B cell (primary cell): ENCODE measurements at regions not wholly inside any gene's neighbourhood (a gene's known extent, or its start where the extent isn't known, plus 50 kb on each side); places are given as distances from the start of the nearest gene placed in this dataset.

Experiments
- ATAC-seq: fragments of 200-7000 bp; cut with Tn5 transposase; one replicate; pipeline ENCODE4 v1.10.0; 2021; ENCODE audit warnings: low read depth, mild to moderate bottlenecking, moderate number of reproducible peaks, moderate library complexity
- CTCF ChIA-PET: fragments of 350-600 bp; sonication (Branson Sonifier 250); formaldehyde crosslinking; loops from one replicate; lab custom pipeline; 2021; ENCODE audit warnings: antibody characterized with exemption, inconsistent platforms; lab: Charles Lee
- POLR2A ChIA-PET: fragments of 350-600 bp; sonication (Branson Sonifier 250); formaldehyde crosslinking; loops from one replicate; lab custom pipeline; 2021; ENCODE audit warnings: antibody characterized with exemption; lab: Charles Lee
- DNase-seq: peaks from one replicate; pipeline ENCODE4 v3.0.0; 2013
- H2AFZ ChIP-seq: 2 replicates; pipeline ENCODE4 v1.6.1; 2012; ENCODE audit warnings: mild to moderate bottlenecking, low read depth, low read length; ENCODE audit not compliant: insufficient read depth, poor library complexity, severe bottlenecking
- H3K27ac ChIP-seq, 2 donors: 1 replicate in 1 of 2; 2 replicates in 1 of 2; pipeline ENCODE4 v1.5.1; 2012 to 2013; ENCODE audit warnings: low read length in 2 of 2, mild to moderate bottlenecking in 2 of 2, moderate library complexity in 1 of 2
- H3K27me3 ChIP-seq, 4 experiments: fragments of 200-600 bp in 1 of 4; sonication (generic) in 1 of 4; replicated peaks in 1 of 4; 1 replicate in 2 of 4; 2 replicates in 2 of 4; pipeline versions ENCODE4 v1.6.1 to v1.7.0; 2013 to 2016; ENCODE audit warnings: low read length in 3 of 4, mild to moderate bottlenecking in 2 of 4, mixed read lengths in 1 of 4, moderate library complexity in 1 of 4; ENCODE audit not compliant: insufficient read depth in 4 of 4, control insufficient read depth in 3 of 4; ENCODE audit errors: control extremely low read depth in 1 of 4
- H3K36me3 ChIP-seq, 2 experiments: replicated peaks in 1 of 2; 1 replicate in 1 of 2; 2 replicates in 1 of 2; pipeline versions ENCODE4 v1.6.1 to v1.7.1; 2013; ENCODE audit warnings: low read length in 1 of 2; ENCODE audit not compliant: insufficient read depth in 2 of 2, control insufficient read depth in 1 of 2; ENCODE audit errors: control extremely low read depth in 1 of 2, extremely low read depth in 1 of 2
- H3K4me1 ChIP-seq, 2 donors: fragments of 200-600 bp in 1 of 2; sonication (generic) in 1 of 2; 1 replicate in 1 of 2; 2 replicates in 1 of 2; pipeline versions ENCODE4 v1.5.1 to v1.6.1; 2013 to 2017; ENCODE audit warnings: low read length in 2 of 2; ENCODE audit not compliant: control insufficient read depth in 2 of 2, insufficient read depth in 2 of 2
- H3K4me2 ChIP-seq: replicated peaks from 2 replicates; pipeline ENCODE3; 2012; ENCODE audit warnings: mild to moderate bottlenecking, low read depth, low read length; ENCODE audit not compliant: poor library complexity, severe bottlenecking
- H3K4me3 ChIP-seq, 5 experiments: fragments of 200-600 bp in 1 of 5; sonication (generic) in 1 of 5; 1 replicate in 3 of 5; 2 replicates in 2 of 5; pipeline versions ENCODE4 v1.5.1 to v1.7.0; 2011 to 2016; ENCODE audit warnings: low read length in 4 of 5, mild to moderate bottlenecking in 4 of 5, low read depth in 2 of 5, control low read depth in 1 of 5, moderate library complexity in 1 of 5; ENCODE audit not compliant: insufficient read depth in 1 of 5; ENCODE audit errors: control extremely low read depth in 1 of 5, extremely low read depth in 1 of 5
- H3K79me2 ChIP-seq: fragments of 200-600 bp; sonication (generic); one replicate; pipeline ENCODE4 v1.6.0; 2016; ENCODE audit warnings: low read length; ENCODE audit not compliant: control insufficient read depth, insufficient read depth
- H3K9ac ChIP-seq: fragments of 200-600 bp; sonication (generic); 2 replicates; pipeline ENCODE4 v1.6.1; 2017; ENCODE audit warnings: mild to moderate bottlenecking, low read length, moderate library complexity
- H3K9me3 ChIP-seq, 3 donors: one replicate each; pipeline versions ENCODE4 v1.6.1 to v1.7.1; 2013; ENCODE audit warnings: low read length in 2 of 3; ENCODE audit not compliant: control insufficient read depth in 2 of 3, insufficient read depth in 1 of 3; ENCODE audit errors: control extremely low read depth in 1 of 3
- H4K20me1 ChIP-seq: 2 replicates; pipeline ENCODE4 v1.6.0; 2012; ENCODE audit warnings: mild to moderate bottlenecking, low read length; ENCODE audit not compliant: insufficient read depth, control insufficient read depth, poor library complexity, severe bottlenecking
- H3K27ac Mint-ChIP-seq: one replicate; pipeline ENCODE4 v1.8.0; 2021; ENCODE audit warnings: mixed read lengths
- H3K27me3 Mint-ChIP-seq: one replicate; pipeline ENCODE4 v1.8.0; 2021; ENCODE audit warnings: mixed read lengths
- H3K4me1 Mint-ChIP-seq: one replicate; pipeline ENCODE4 v1.8.0; 2021; ENCODE audit warnings: mixed read lengths
- H3K4me3 Mint-ChIP-seq: one replicate; pipeline ENCODE4 v1.8.0; 2021; ENCODE audit warnings: mixed read lengths
- H3K9me3 Mint-ChIP-seq: one replicate; pipeline ENCODE4 v1.8.0; 2022; ENCODE audit warnings: mixed read lengths; ENCODE audit not compliant: insufficient read depth
- CTCF ChIP-seq: fragments of 200-600 bp; IDR thresholded peaks from one replicate; pipeline ENCODE4 v1.8.0; 2022; ENCODE audit warnings: antibody characterized with exemption, mild to moderate bottlenecking
- EZH2 ChIP-seq: IDR thresholded peaks from 2 replicates; pipeline ENCODE4 v1.6.1; 2012; ENCODE audit warnings: borderline replicate concordance, low read depth, mild to moderate bottlenecking, moderate library complexity, low read length; ENCODE audit not compliant: insufficient read depth, poor library complexity, severe bottlenecking
- WGBS: methylation state at CpG from one replicate; pipeline ENCODE4 v1.1.5; 2013; ENCODE audit warnings: missing lambda C conversion rate; ENCODE audit not compliant: insufficient coverage; 5-methylcytosine and 5-hydroxymethylcytosine counted together
- intact Hi-C: fragments of 100-400 bp; cut with micrococcal nuclease; formaldehyde crosslinking; loops from one replicate; pipeline ENCODE4 v1.10.0; 2022

- H4K20me1 ChIP-seq, result no peaks in the 10 kb centered on the region
- peaks cover 0 to 4% (median 0%) of the 10 kb centered on the region in 3 donors for H3K9me3 ChIP-seq
- Mint-ChIP-seq H3K27me3 (no peaks in the 10 kb centered on the region), H3K27ac (peak overlapping the region; percentile 97), H3K9me3 (no peaks in the 10 kb centered on the region), H3K4me3 (peak overlapping the region; percentile 75), H3K4me1 (peaks cover 71% of the 10 kb centered on the region)
- DNase-seq, result peak; percentile 89
- H3K4me3 ChIP-seq, result peak overlapping the region in 4 of 5 experiments; percentile 18 to 36 (median 30)
- peak overlapping the region; percentile 16 for H2AFZ ChIP-seq
- intact Hi-C loops, result loop anchor here (1.0 kb wide), 6 partner anchors 14 to 165 kb away; no protein-coding TSS in a partner anchor
- H3K79me2 ChIP-seq, result no peaks in the 10 kb centered on the region
- no peaks in the 10 kb centered on the region for H3K36me3 ChIP-seq
- no peaks in the 10 kb centered on the region for H3K27me3 ChIP-seq
- peaks cover 62 to 73% of the 10 kb centered on the region in 2 donors for H3K4me1 ChIP-seq
- peak; percentile 79 for ATAC-seq
- POLR2A ChIA-PET, result interaction anchor here (0.8 to 5.9 kb wide), 8 partner anchors 8 to 182 kb away, joined by 3 to 77 read pairs (median 6); partner anchors contain the start of genes HHEX and IDE
- H3K27ac ChIP-seq, result peak overlapping the region; percentile 84 to 87
- H3K4me2 ChIP-seq, result peak overlapping the region; percentile 80
- CTCF ChIA-PET, result interaction anchor here (0.9 to 4.1 kb wide), 14 partner anchors 9 to 128 kb away, joined by 3 to 63 read pairs (median 6); partner anchors contain the start of genes EXOC6 and HHEX
- TF ChIP-seq EZH2 (no peak), CTCF (no peak)
- H3K9ac ChIP-seq, result peak overlapping the region; percentile 63
- whole genome bisulfite sequencing, result 0% methylated on average over 1 of the region's 10 CpGs
These were observed 66.7 kb downstream of the HHEX start for GRCh38 chr10:92756201-92757065.
